GM21526 (cell line): ENCODE measurements at regions not wholly inside any gene's neighbourhood (a gene's known extent, or its start where the extent isn't known, plus 50 kb on each side); places are given as distances from the start of the nearest gene placed in this dataset.
"Not testable (repeated sequence)": the region's sequence is repeated elsewhere in the genome, so short reads cannot be mapped to it uniquely, and the experiment has no call there.

ENCODE experiments used
- ATAC-seq: cut with Tn5 transposase; IDR thresholded peaks from one replicate; pipeline ENCODE4 v1.9.1; 2021; ENCODE audit warnings: moderate library complexity; ENCODE audit not compliant: unreplicated experiment, low FRiP score

- ATAC-seq = no peak
Measured at GRCh38 chr7:131032786-131033185, 294.9 kb upstream of the MKLN1 start.

GRCh38 chr7:131034166-131034881, 293.4 kb upstream of the MKLN1 start:
- ATAC-seq = no peak

GRCh38 chr7:131035088-131035770, 292.4 kb upstream of the MKLN1 start:
- ATAC-seq = no peak

GRCh38 chr7:131038153-131038552, 289.5 kb upstream of the MKLN1 start:
- ATAC-seq = no peak

- no peak for ATAC-seq
Measured at GRCh38 chr7:131039355-131039762, 288.3 kb upstream of the MKLN1 start.

GRCh38 chr7:131039836-131040235, 287.8 kb upstream of the MKLN1 start:
- no peak for ATAC-seq

GRCh38 chr7:131040467-131040932, 287.2 kb upstream of the MKLN1 start:
- no peak for ATAC-seq

- ATAC-seq = not testable (repeated sequence)
Measured at GRCh38 chr7:131041012-131041695, 286.5 kb upstream of the MKLN1 start.

- no peak for ATAC-seq
Measured at GRCh38 chr7:131042269-131043160, 285.2 kb upstream of the MKLN1 start.

- no peak for ATAC-seq
Measured at GRCh38 chr7:131045526-131045925, 282.1 kb upstream of the MKLN1 start.

GRCh38 chr7:131046246-131046645, 281.4 kb upstream of the MKLN1 start:
- no peak for ATAC-seq

- no peak for ATAC-seq
Measured at GRCh38 chr7:131047651-131048304, 279.9 kb upstream of the MKLN1 start.

GRCh38 chr7:131051304-131051703, 276.4 kb upstream of the MKLN1 start:
- ATAC-seq = no peak

GRCh38 chr7:131052285-131052904, 275.3 kb upstream of the MKLN1 start:
- no peak for ATAC-seq

- no peak for ATAC-seq
Measured at GRCh38 chr7:131056007-131056406, 271.7 kb upstream of the MKLN1 start.

GRCh38 chr7:131057015-131057793, 270.5 kb upstream of the MKLN1 start:
- peak; percentile 79 for ATAC-seq

GRCh38 chr7:131057794-131058070, 269.9 kb upstream of the MKLN1 start:
- ATAC-seq = peak; percentile 33

GRCh38 chr7:131058561-131059288, 269.0 kb upstream of the MKLN1 start:
- not testable (repeated sequence) for ATAC-seq
